BJ (cell line): ENCODE measurements at regions not wholly inside any gene's neighbourhood (a gene's known extent, or its start where the extent isn't known, plus 50 kb on each side); places are given as distances from the start of the nearest gene placed in this dataset.
A peak's percentile ranks its signal among the peaks of the same experiment; 100 is the strongest.

Experiments
- CTCF ChIA-PET: fragments of 350-600 bp; formaldehyde crosslinking; extraction: SDS; loops from one replicate; lab custom pipeline; 2021; ENCODE audit warnings: antibody characterized with exemption, inconsistent platforms; lab: Yijun Ruan, JAX
- POLR2A ChIA-PET: fragments of 300-600 bp; sonication (Branson Sonifier 250); formaldehyde crosslinking; extraction: SDS; loops from one replicate; lab custom pipeline; 2021; ENCODE audit warnings: antibody characterized with exemption; lab: Charles Lee
- DNase-seq: peaks from one replicate; pipeline ENCODE4 v3.0.0-alpha.2; 2011; ENCODE audit warnings: low read depth
- H3K27me3 ChIP-seq: 2 replicates; pipeline ENCODE4 v1.6.0; 2011; ENCODE audit warnings: low read length; ENCODE audit not compliant: control insufficient read depth, insufficient read depth
- H3K36me3 ChIP-seq: 2 replicates; pipeline ENCODE4 v1.5.1; 2011; ENCODE audit warnings: low read length; ENCODE audit not compliant: control insufficient read depth, insufficient read depth
- H3K4me3 ChIP-seq: 2 replicates; pipeline ENCODE4 v1.5.1; 2011; ENCODE audit warnings: low read depth, mild to moderate bottlenecking, control low read depth, low read length
- CTCF ChIP-seq: IDR thresholded peaks from 2 replicates; pipeline ENCODE4 v1.5.1; 2011; ENCODE audit warnings: low read depth, mild to moderate bottlenecking, control low read depth, inconsistent platforms, low read length, moderate library complexity; ENCODE audit not compliant: insufficient read depth

- no peak for DNase-seq
- H3K4me3 ChIP-seq = no peak overlapping the region
- peak; percentile 29; the same call in 1 of the 2 replicates for TF ChIP-seq CTCF
- ChIA-PET CTCF (interaction anchor here (0.6 to 4.8 kb wide), 7 partner anchors 12 to 1158 kb away, joined by 3 to 75 read pairs (median 3); no protein-coding TSS in a partner anchor), POLR2A (no interaction called here)
- H3K27me3 ChIP-seq = no peaks in the 10 kb centered on the region
- H3K36me3 ChIP-seq = no peaks in the 10 kb centered on the region
These were observed 522.6 kb upstream of the SEMA6D start for GRCh38 chr15:47194718-47195117.

GRCh38 chr15:47196048-47196447 lies 521.3 kb upstream of the SEMA6D start:
- DNase-seq = peak; percentile 11
- ChIA-PET CTCF (interaction anchor here (0.6 to 4.8 kb wide), 19 partner anchors 8 to 1490 kb away, joined by 3 to 75 read pairs (median 5); partner anchors contain the start of gene SEMA6D), POLR2A (no interaction called here)
- H3K27me3 ChIP-seq = no peaks in the 10 kb centered on the region
- no peak overlapping the region for H3K4me3 ChIP-seq
- TF ChIP-seq CTCF = peak; percentile 84
- no peaks in the 10 kb centered on the region for H3K36me3 ChIP-seq

DNA sequence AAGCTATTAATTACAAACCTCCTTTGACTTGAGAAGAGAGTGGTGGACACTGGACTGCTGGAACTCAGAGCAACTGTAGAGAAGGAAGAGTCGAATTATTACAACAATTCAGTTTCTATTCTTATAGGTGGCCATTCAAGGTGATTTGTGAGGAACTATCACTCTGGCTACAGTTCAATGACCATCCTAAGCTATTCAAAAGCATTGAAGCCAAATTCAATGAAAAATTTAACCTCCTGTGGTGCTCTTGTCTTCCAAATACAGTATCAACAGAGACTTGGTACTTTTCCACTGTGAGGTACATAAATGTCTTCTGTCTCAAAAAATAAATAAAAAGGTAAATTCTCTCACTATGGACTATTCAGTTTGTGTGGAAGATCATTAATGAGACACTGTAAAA lies 513.3 kb upstream of the SEMA6D start:
- H3K4me3 ChIP-seq = no peak overlapping the region
- CTCF ChIA-PET = interaction anchor here (0.6 to 2.2 kb wide), 2 partner anchors 8 to 784 kb away, joined by 3 to 7 read pairs; no protein-coding TSS in a partner anchor
- no peaks in the 10 kb centered on the region for H3K36me3 ChIP-seq
- DNase-seq = no peak
- no peaks in the 10 kb centered on the region for H3K27me3 ChIP-seq
- POLR2A ChIA-PET = no interaction called here
- no peak for TF ChIP-seq CTCF

DNA sequence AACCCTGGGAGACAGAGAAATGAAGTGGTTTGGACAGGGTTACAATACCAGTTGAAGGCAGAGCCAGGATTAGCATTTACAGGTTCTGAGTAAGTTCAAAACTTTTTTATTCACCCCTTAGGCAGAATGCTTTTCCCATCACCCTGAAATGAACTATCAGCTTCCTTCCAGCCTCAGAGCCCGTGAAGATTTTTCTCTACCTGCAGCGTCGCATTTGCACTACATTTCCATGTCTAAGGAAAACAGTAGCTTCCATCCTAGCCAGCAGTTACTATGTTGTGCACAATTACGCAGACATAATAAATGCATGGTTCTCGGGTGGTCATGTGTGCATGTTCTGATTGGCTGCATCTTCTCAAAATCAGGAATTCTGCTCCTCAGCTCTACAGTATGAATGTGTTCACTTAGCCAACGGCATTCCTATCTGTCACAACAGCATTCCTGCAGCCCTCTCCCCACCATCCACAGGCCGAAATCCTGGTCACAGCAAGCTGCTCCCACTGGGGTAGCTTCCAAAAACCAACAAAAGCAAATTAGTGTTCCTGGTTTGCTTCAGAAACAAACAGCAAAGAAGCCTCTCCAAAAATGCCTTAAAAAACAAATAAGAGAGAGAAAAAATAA lies 510.8 kb upstream of the SEMA6D start:
- TF ChIP-seq CTCF = no peak
- Histone ChIP-seq H3K27me3 (no peaks in the 10 kb centered on the region), H3K36me3 (no peaks in the 10 kb centered on the region), H3K4me3 (no peak overlapping the region)
- ChIA-PET CTCF (interaction anchor here (0.6 to 1.7 kb wide), 3 partner anchors 11 to 1041 kb away, joined by 3 read pairs; no protein-coding TSS in a partner anchor), POLR2A (no interaction called here)
- no peak for DNase-seq

- no peak for DNase-seq
- Histone ChIP-seq H3K27me3 (no peaks in the 10 kb centered on the region), H3K36me3 (no peaks in the 10 kb centered on the region), H3K4me3 (no peak overlapping the region)
- ChIA-PET CTCF (no interaction called here), POLR2A (no interaction called here)
- TF ChIP-seq CTCF = no peak
These were observed 507.7 kb upstream of the SEMA6D start for GRCh38 chr15:47209591-47209990.
